Keratinocyte (primary cell): ENCODE measurements at regions not wholly inside any gene's neighbourhood (a gene's known extent, or its start where the extent isn't known, plus 50 kb on each side); places are given as distances from the start of the nearest gene placed in this dataset.

Experiments
- DNase-seq: peaks from one replicate; pipeline ENCODE4 v3.0.0-alpha.2; 2011; ENCODE audit warnings: low read depth, missing footprints, low spot score
- FAIRE-seq: peaks from 2 replicates; lab custom pipeline; 2011; peaks lifted over from hg19 to GRCh38; lab: Jason Lieb, UNC
- H2AFZ ChIP-seq: 2 replicates; pipeline ENCODE4 v1.6.0; 2012; ENCODE audit warnings: low read length, control low read depth, inconsistent platforms; ENCODE audit not compliant: control insufficient read depth
- H3K27ac ChIP-seq: 2 replicates; pipeline ENCODE4 v1.5.1; 2011; ENCODE audit warnings: low read length; ENCODE audit not compliant: control insufficient read depth, insufficient read depth
- H3K27me3 ChIP-seq: 3 replicates; pipeline ENCODE4 v1.6.0; 2011; ENCODE audit warnings: low read length; ENCODE audit not compliant: control insufficient read depth, insufficient read depth; ENCODE audit errors: extremely low read depth
- H3K36me3 ChIP-seq, 2 experiments: 2 replicates in 1 of 2; 3 replicates in 1 of 2; pipeline ENCODE4 v1.5.1; 2011; ENCODE audit warnings: low read length in 2 of 2, mild to moderate bottlenecking in 1 of 2; ENCODE audit not compliant: control insufficient read depth in 2 of 2, insufficient read depth in 2 of 2; ENCODE audit errors: extremely low read depth in 1 of 2
- H3K4me1 ChIP-seq: 3 replicates; pipeline ENCODE4 v1.5.1; 2011; ENCODE audit warnings: low read length; ENCODE audit not compliant: control insufficient read depth, insufficient read depth; ENCODE audit errors: extremely low read depth
- H3K4me2 ChIP-seq: 3 replicates; pipeline ENCODE4 v1.6.0; 2011; ENCODE audit warnings: low read depth, low read length; ENCODE audit not compliant: control insufficient read depth, insufficient read depth; ENCODE audit errors: extremely low read depth
- H3K4me3 ChIP-seq, 3 experiments: fragments of 200-600 bp in 1 of 3; sonication (generic) in 1 of 3; 2 replicates in 2 of 3; 3 replicates in 1 of 3; pipeline ENCODE4 v1.5.1; 2011 to 2016; ENCODE audit warnings: low read length in 3 of 3, mild to moderate bottlenecking in 3 of 3, control low read depth in 2 of 3, inconsistent platforms in 1 of 3, low read depth in 1 of 3, mixed read lengths in 1 of 3, mixed run types in 1 of 3, moderate library complexity in 1 of 3; ENCODE audit not compliant: control insufficient read depth in 2 of 3, insufficient read depth in 2 of 3; ENCODE audit errors: extremely low read depth in 1 of 3
- H3K79me2 ChIP-seq: 2 replicates; pipeline ENCODE4 v1.6.0; 2012; ENCODE audit warnings: low read length; ENCODE audit not compliant: control insufficient read depth, insufficient read depth
- H3K9ac ChIP-seq: 3 replicates; pipeline ENCODE4 v1.6.0; 2011; ENCODE audit warnings: low read length; ENCODE audit not compliant: control insufficient read depth, insufficient read depth; ENCODE audit errors: extremely low read depth
- H3K9me1 ChIP-seq: 3 replicates; pipeline ENCODE4 v1.6.0; 2011; ENCODE audit warnings: low read length; ENCODE audit not compliant: control insufficient read depth, insufficient read depth; ENCODE audit errors: extremely low read depth
- H3K9me3 ChIP-seq: 2 replicates; pipeline ENCODE4 v1.5.1; 2012; ENCODE audit warnings: low read depth, low read length; ENCODE audit not compliant: control insufficient read depth
- H4K20me1 ChIP-seq: 3 replicates; pipeline ENCODE4 v1.6.0; 2011; ENCODE audit warnings: low read length; ENCODE audit not compliant: control insufficient read depth, insufficient read depth; ENCODE audit errors: extremely low read depth
- EZH2 ChIP-seq: IDR thresholded peaks from one replicate; pipeline ENCODE4 v1.6.1; 2012; ENCODE audit warnings: inconsistent platforms, mild to moderate bottlenecking, low read length, moderate library complexity
- dilution Hi-C: fragments of 300-500 bp; cut with MboI; formaldehyde crosslinking; loops from one replicate; pipeline ENCODE4 v1.7.0; 2020; ENCODE audit warnings: low sequenced_read_pairs; ENCODE audit not compliant: extremely low pct_ligation_motif_present
- TF ChIP-seq, protein P1 (sequence below), 3 experiments: IDR thresholded peaks in 1 of 3; conservative IDR thresholded peaks in 1 of 3; optimal IDR thresholded peaks in 1 of 3; 2 replicates in 2 of 3; 3 replicates in 1 of 3; pipeline versions ENCODE3 to v1.5.1; 2011; ENCODE audit warnings: low read length in 3 of 3, mild to moderate bottlenecking in 3 of 3, moderate library complexity in 2 of 3, control low read depth in 1 of 3, inconsistent platforms in 1 of 3; ENCODE audit not compliant: insufficient read depth in 2 of 3; ENCODE audit errors: extremely low read depth in 1 of 3

DNA sequence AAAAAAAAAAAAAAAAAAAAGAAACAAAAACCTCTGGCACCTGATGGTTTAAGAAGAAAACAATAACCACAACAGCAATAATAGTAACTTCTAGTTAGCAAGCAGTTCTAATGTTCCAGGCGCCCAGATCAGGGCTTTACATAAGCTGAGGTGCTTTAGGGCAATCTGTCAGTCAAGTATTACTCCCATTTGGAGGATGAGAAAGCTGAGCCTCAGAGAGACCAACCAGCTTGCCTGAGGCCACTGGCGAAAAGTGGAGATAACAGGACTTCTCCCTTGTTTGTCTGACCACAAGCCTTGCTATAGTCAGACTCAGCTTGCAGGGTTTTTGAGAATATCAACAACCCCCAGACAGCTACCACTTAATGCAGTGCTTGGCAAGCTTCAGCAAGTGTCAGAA lies 83.5 kb upstream of the BOD1 start:
- Histone ChIP-seq H3K4me2 (no peak overlapping the region), H3K9me3 (no peaks in the 10 kb centered on the region), H3K27ac (no peak overlapping the region), H3K79me2 (no peaks in the 10 kb centered on the region), H3K9me1 (no peaks in the 10 kb centered on the region), H3K4me3 (no peak overlapping the region), H3K9ac (no peak overlapping the region), H2AFZ (no peak overlapping the region), H3K4me1 (no peaks in the 10 kb centered on the region), H3K36me3 (no peaks in the 10 kb centered on the region), H3K27me3 (no peaks in the 10 kb centered on the region), H4K20me1 (no peaks in the 10 kb centered on the region)
- no peak for TF ChIP-seq EZH2
- TF ChIP-seq, protein P1, sequence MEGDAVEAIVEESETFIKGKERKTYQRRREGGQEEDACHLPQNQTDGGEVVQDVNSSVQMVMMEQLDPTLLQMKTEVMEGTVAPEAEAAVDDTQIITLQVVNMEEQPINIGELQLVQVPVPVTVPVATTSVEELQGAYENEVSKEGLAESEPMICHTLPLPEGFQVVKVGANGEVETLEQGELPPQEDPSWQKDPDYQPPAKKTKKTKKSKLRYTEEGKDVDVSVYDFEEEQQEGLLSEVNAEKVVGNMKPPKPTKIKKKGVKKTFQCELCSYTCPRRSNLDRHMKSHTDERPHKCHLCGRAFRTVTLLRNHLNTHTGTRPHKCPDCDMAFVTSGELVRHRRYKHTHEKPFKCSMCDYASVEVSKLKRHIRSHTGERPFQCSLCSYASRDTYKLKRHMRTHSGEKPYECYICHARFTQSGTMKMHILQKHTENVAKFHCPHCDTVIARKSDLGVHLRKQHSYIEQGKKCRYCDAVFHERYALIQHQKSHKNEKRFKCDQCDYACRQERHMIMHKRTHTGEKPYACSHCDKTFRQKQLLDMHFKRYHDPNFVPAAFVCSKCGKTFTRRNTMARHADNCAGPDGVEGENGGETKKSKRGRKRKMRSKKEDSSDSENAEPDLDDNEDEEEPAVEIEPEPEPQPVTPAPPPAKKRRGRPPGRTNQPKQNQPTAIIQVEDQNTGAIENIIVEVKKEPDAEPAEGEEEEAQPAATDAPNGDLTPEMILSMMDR (optimal IDR thresholded peaks at IDR 0.05 in 1 of 3, IDR thresholded peaks at IDR 0.05 in 1 of 3, conservative IDR thresholded peaks at IDR 0.05 in 1 of 3; ENCODE audit: extremely low read depth in 1 of 3, insufficient read depth in 2 of 3, low read length in 3 of 3), result no peak
- DNase-seq (no peak), FAIRE-seq (no peak)
- dilution Hi-C loops, result no loop called here

DNA sequence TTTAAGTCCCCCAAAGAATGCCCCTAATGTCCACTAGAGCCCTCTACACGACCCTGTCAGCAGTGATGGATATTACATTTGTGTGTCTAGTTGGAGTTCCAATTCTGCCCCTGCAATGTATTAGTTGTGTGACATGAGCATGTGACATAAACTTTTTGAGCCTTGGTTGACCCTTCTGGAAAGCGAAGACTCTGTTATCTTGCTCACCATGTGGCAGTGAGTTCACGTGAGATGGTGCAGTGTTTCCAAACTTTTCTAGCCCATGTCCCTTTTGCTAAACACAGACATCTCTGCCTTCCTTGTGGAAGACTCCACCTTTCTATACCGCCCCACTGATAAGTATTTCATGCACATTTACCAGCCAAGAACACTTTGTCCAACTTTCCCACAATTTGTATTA lies 87.0 kb upstream of the BOD1 start:
- dilution Hi-C loops, result no loop called here
- no peaks in the 10 kb centered on the region for H3K9me3 ChIP-seq

More for the DNA sequence above, 87.0 kb upstream of the BOD1 start:
- no peaks in the 10 kb centered on the region for H3K4me1 ChIP-seq
- no peaks in the 10 kb centered on the region for H3K79me2 ChIP-seq
- H3K9ac ChIP-seq, result no peak overlapping the region
- no peak for DNase-seq
- TF ChIP-seq EZH2, result no peak
- TF ChIP-seq, protein P1 (optimal IDR thresholded peaks at IDR 0.05 in 1 of 3, IDR thresholded peaks at IDR 0.05 in 1 of 3, conservative IDR thresholded peaks at IDR 0.05 in 1 of 3; ENCODE audit: extremely low read depth in 1 of 3, insufficient read depth in 2 of 3, low read length in 3 of 3), result no peak
- no peak overlapping the region for H2AFZ ChIP-seq
- no peaks in the 10 kb centered on the region for H3K36me3 ChIP-seq
- FAIRE-seq, result no peak
- H3K27me3 ChIP-seq, result no peaks in the 10 kb centered on the region
- H3K4me3 ChIP-seq, result no peak overlapping the region
- no peaks in the 10 kb centered on the region for H3K9me1 ChIP-seq
- no peak overlapping the region for H3K4me2 ChIP-seq
- H4K20me1 ChIP-seq, result no peaks in the 10 kb centered on the region
- H3K27ac ChIP-seq, result no peak overlapping the region
